AG04450 (cell line): ENCODE measurements at regions not wholly inside any gene's neighbourhood (a gene's known extent, or its start where the extent isn't known, plus 50 kb on each side); places are given as distances from the start of the nearest gene placed in this dataset.
A peak's percentile ranks its signal among the peaks of the same experiment; 100 is the strongest.
"Not testable (repeated sequence)": the region's sequence is repeated elsewhere in the genome, so short reads cannot be mapped to it uniquely, and the experiment has no call there.

Source experiments
- CTCF ChIA-PET: fragments of 300-600, 350-600 bp; formaldehyde crosslinking; extraction: SDS; loops from one replicate; lab custom pipeline; 2022; ENCODE audit warnings: antibody characterized with exemption, inconsistent platforms; lab: Charles Lee
- POLR2A ChIA-PET: fragments of 350-600 bp; formaldehyde crosslinking; extraction: SDS; loops from one replicate; lab custom pipeline; 2021; ENCODE audit warnings: antibody characterized with exemption, inconsistent platforms; lab: Yijun Ruan, JAX
- DNase-seq: peaks from one replicate; pipeline ENCODE4 v3.0.0-alpha.2; 2011; ENCODE audit warnings: low read depth, low spot score
- H3K27ac ChIP-seq: one replicate; pipeline ENCODE4 v1.5.1; 2012; ENCODE audit warnings: low read depth, low read length, control low read depth
- H3K27me3 ChIP-seq: one replicate; pipeline ENCODE4 v1.6.0; 2012; ENCODE audit warnings: low read length; ENCODE audit not compliant: control insufficient read depth, insufficient read depth
- H3K4me3 ChIP-seq: 2 replicates; pipeline ENCODE4 v1.5.1; 2011; ENCODE audit warnings: mild to moderate bottlenecking, low read depth, low read length, control low read depth
- H3K9me3 ChIP-seq: 2 replicates; pipeline ENCODE4 v1.5.1; 2012; ENCODE audit warnings: low read length; ENCODE audit not compliant: control insufficient read depth, insufficient read depth
- CTCF ChIP-seq: IDR thresholded peaks from 2 replicates; pipeline ENCODE4 v1.5.1; 2011; ENCODE audit warnings: low read depth, low read length, control low read depth, inconsistent platforms

DNA sequence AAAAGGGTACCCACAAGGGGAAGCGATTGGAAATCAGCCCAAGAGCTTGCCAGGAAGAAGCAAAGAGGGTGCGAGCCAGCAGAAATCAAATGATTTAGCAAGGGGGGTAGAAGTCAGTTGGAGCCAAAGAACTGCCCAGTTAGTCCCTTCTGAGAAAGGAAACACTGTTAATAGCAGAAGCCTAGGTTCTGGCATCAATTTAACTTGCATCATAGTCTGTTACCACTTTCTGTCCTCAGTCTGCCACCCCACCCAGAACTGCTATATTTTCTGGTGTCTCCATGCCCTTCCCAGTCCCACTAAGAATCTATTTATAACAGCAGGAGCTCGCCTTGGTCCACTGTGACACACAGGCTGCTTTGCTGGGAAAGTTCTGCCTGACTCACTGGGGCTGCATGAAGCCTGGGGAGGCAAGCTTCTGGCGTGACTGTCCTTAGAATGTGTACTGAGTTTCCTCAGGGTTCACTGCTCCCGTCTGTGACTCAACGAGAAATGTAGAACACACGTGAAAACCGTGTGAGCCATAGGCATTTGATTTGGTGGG, 157.8 kb upstream of the TTC29 start:
- DNase-seq, result peak; percentile 81
- H3K4me3 ChIP-seq, result no peak overlapping the region; the same call in 1 of the 2 replicates
- no peaks in the 10 kb centered on the region for H3K9me3 ChIP-seq
- peaks cover 2% of the 10 kb centered on the region for H3K27me3 ChIP-seq
- ChIA-PET POLR2A (interaction anchor here (0.6 to 0.9 kb wide), 2 partner anchors 486 to 494 kb away, joined by 3 read pairs; no protein-coding TSS in a partner anchor), CTCF (interaction anchor here (0.7 to 1.8 kb wide), 3 partner anchors 85 to 489 kb away, joined by 3 to 11 read pairs (median 6); no protein-coding TSS in a partner anchor)
- peak overlapping the region; percentile 85 for H3K27ac ChIP-seq
- TF ChIP-seq CTCF, result no peak

- Histone ChIP-seq H3K27me3 (no peaks in the 10 kb centered on the region), H3K27ac (no peak overlapping the region), H3K4me3 (no peak overlapping the region), H3K9me3 (no peaks in the 10 kb centered on the region)
- ChIA-PET CTCF (interaction anchor here (0.6 to 1.3 kb wide), 2 partner anchors 8 to 500 kb away, joined by 3 to 5 read pairs; no protein-coding TSS in a partner anchor), POLR2A (no interaction called here)
- TF ChIP-seq CTCF, result no peak
- no peak for DNase-seq
Observed at GRCh38 chr4:147104768-147105167, 159.1 kb upstream of the TTC29 start.

DNA sequence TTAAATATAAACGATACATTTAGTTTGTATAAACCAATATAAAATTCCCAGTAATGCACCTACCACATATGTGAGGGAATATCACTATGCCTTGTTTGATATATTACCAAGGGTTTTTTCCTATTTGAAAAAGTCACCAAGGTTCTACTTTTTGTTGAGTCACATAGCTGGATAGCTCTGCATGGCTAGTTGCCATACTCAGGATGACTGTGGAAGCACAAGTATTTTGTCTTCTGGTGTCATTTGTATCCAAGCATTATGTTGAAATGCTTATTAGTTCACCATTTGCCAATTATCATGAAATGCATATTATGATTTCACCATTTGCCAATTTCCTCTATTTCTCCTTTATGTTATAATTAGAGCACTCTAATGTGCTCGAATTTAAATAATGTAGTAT, 162.7 kb upstream of the TTC29 start:
- no peak for DNase-seq
- no peak for TF ChIP-seq CTCF
- H3K27me3 ChIP-seq, result no peaks in the 10 kb centered on the region
- ChIA-PET POLR2A (no interaction called here), CTCF (interaction anchor here (0.7 to 8.7 kb wide), 5 partner anchors 11 to 758 kb away, joined by 3 to 106 read pairs (median 4); no protein-coding TSS in a partner anchor)
- no peaks in the 10 kb centered on the region for H3K9me3 ChIP-seq
- no peak overlapping the region for H3K4me3 ChIP-seq
- H3K27ac ChIP-seq, result no peak overlapping the region

- H3K4me3 ChIP-seq, result no peak overlapping the region
- H3K27ac ChIP-seq, result no peak overlapping the region
- no peak for DNase-seq
- H3K9me3 ChIP-seq, result peaks cover 1% of the 10 kb centered on the region
- CTCF ChIA-PET, result interaction anchor here (1.0 to 8.7 kb wide), 4 partner anchors 13 to 757 kb away, joined by 4 to 106 read pairs (median 16); no protein-coding TSS in a partner anchor
- no peaks in the 10 kb centered on the region for H3K27me3 ChIP-seq
- TF ChIP-seq CTCF, result no peak
- POLR2A ChIA-PET, result no interaction called here
Observed at GRCh38 chr4:147109800-147110199, 164.1 kb upstream of the TTC29 start.

DNA sequence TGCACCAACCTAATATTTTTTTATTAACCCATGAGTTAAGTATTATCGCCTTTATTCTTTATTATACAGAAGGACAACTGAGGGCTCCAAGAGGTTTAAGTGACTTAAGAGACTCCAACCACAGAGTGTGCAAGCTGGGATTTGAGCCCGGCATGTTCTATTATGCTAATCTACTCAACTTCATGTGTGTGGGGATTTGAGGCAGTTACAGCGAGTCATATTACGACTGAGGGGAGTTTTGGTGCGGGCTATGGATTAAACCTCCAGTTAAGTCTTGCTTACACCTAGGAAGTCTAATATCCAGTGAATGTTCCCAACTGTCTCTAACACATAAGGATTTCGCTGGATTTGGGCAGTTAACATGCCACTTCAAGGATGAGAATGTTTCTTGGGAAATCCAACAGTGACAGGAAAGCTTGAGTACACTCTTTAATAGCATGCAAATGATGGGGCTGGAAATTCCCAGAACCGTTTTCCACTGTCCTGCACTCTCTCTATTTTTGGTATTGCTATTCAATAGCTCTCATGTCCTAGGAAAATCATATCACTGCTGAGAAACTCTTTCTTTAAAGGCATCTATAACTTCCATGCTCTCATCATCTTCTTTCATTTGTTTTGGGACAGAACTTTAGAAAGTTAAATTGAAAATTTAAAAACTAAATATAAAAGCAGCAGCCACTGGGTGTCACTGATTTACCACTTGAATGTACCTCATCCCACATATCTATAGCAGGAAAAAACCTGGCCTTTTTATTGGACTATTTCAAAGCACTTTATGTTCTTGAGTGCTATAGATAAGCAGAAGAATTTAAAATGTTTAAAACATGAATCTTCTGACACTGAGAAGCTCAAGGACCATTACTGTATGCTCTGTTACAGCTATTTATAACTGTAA, 165.1 kb upstream of the TTC29 start:
- no peak; the same call in 1 of the 2 replicates for TF ChIP-seq CTCF

GRCh38 chr4:147112196-147112595, 166.5 kb upstream of the TTC29 start:
- H3K27ac ChIP-seq, H3K27me3 ChIP-seq, H3K9me3 ChIP-seq, POLR2A ChIA-PET, DNase-seq, H3K4me3 ChIP-seq: not testable (repeated sequence)
- CTCF ChIA-PET, result interaction anchor here (2.8 to 8.7 kb wide), 2 partner anchors 371 to 476 kb away, joined by 16 to 106 read pairs; partner anchors contain the start of gene EDNRA

More for the DNA sequence above, 165.1 kb upstream of the TTC29 start:
- Histone ChIP-seq H3K27me3 (no peaks in the 10 kb centered on the region), H3K4me3 (no peak overlapping the region), H3K27ac (no peak overlapping the region), H3K9me3 (peaks cover 3% of the 10 kb centered on the region)
- CTCF ChIA-PET, result interaction anchor here (0.6 to 8.7 kb wide), 27 partner anchors 11 to 756 kb away, joined by 3 to 106 read pairs (median 5); partner anchors contain the start of genes EDNRA and TMEM184C
- DNase-seq, result no peak
- POLR2A ChIA-PET, result no interaction called here
